ENCODE measurements at regions not wholly inside any gene's neighbourhood (a gene's known extent, or its start where the extent isn't known, plus 50 kb on each side); places are given as distances from the start of the nearest gene placed in this dataset.

DNA sequence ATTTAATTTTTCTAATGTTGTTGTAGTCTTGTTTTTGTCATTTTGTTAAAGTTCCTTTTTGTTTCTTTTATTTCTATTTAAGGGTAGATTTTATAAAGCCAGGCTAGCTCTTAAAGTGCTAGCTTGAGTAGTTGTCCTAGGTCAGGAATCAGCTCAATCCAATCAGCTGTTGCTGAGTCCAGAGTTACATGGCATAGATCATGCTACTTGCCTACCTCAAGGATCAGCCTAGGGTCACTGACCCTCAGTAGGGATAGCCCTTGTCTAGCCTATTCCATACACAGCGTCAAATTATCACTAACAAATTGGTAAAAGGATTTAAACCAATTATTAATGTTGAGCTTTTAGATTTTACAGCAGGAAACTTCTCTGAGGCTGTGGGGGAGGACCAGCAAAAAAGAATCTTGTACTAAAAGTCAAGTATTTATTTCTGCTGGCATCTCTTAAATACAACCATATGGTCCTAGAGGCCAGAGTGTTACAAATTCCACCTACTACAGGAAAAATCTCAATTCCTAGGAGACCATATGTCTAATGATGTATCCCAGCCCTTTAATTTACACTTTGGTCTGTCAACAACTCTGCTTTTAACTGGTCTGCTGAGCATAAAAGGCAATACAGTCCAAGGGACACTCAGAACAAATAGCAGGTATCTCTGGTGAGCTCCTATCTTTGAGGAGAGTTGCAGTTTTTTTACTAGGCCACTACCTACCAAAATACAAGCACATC is 138.3 kb upstream of the PTPRG start:
- DNase-seq (ENCODE audit: low spot score), result peak; percentile 21
- no TSS peak for BruUV-seq (replicated peaks)
- Histone ChIP-seq H3K9ac (ENCODE audit: insufficient read depth, low read depth, low read length) (no peak overlapping the region), H3K4me1 (ENCODE audit: insufficient read depth, low read length) (peaks cover 14% of the 10 kb centered on the region), H3K4me3 (replicated peaks in 1 of 3; ENCODE audit: insufficient read depth in 1 of 3, low read depth in 2 of 3, low read length in 3 of 3) (no peak overlapping the region), H4K20me1 (ENCODE audit: insufficient read depth, low read length) (no peaks in the 10 kb centered on the region), H3K79me2 (ENCODE audit: insufficient read depth, low read length) (no peaks in the 10 kb centered on the region), H3K27me3 (ENCODE audit: control insufficient read depth in 1 of 2, insufficient read depth in 2 of 2, low read length in 2 of 2) (no peaks in the 10 kb centered on the region; a peak in 1 of 5 replicates), H2AFZ (ENCODE audit: low read length) (no peak overlapping the region), H3K4me2 (ENCODE audit: low read depth, low read length) (peak overlapping the region; percentile 38; the same call in 1 of the 2 replicates), H3K27ac (ENCODE audit: extremely low read length, insufficient read depth, low read length) (peak overlapping the region; percentile 22), H3K36me3 (replicated peaks in 1 of 2; ENCODE audit: control insufficient read depth in 1 of 2, insufficient read depth in 2 of 2, low read length in 2 of 2) (no peaks in the 10 kb centered on the region), H3K9me3 (ENCODE audit: low read length) (no peaks in the 10 kb centered on the region)
- WGBS (ENCODE audit: low lambda C conversion rate), result 7% methylated on average over 1 of the region's 1 CpG
- peak; percentile 30 for FAIRE-seq
- intact Hi-C loops (cut with micrococcal nuclease; ENCODE audit: unreplicated experiment) (no loop called here), in situ Hi-C loops (cut with HindIII; ENCODE audit: extremely low pct_ligation_motif_present, low pct_unique_long_range_greater_than_20kb) (no loop called here)
- ChIA-PET CTCF (ENCODE audit: low intra/inter-chr PET ratio, low total read pairs) (no interaction called here), POLR2A (no interaction called here)
- peak; percentile 98 for ATAC-seq
- TF ChIP-seq SKI (IDR thresholded peaks at IDR 0.05; ENCODE audit: partially characterized antibody), result no peak
- TF ChIP-seq PCBP1 (IDR thresholded peaks at IDR 0.05; ENCODE audit: borderline replicate concordance, low read depth, low read length), result no peak
- TF ChIP-seq ZNF615 (CRISPR knock-in tag; IDR thresholded peaks at IDR 0.05; ENCODE audit: borderline replicate concordance), result no peak
- TF ChIP-seq HDAC2 (CRISPR knock-in tag; IDR thresholded peaks at IDR 0.05), result no peak
- TF ChIP-seq, protein P1, sequence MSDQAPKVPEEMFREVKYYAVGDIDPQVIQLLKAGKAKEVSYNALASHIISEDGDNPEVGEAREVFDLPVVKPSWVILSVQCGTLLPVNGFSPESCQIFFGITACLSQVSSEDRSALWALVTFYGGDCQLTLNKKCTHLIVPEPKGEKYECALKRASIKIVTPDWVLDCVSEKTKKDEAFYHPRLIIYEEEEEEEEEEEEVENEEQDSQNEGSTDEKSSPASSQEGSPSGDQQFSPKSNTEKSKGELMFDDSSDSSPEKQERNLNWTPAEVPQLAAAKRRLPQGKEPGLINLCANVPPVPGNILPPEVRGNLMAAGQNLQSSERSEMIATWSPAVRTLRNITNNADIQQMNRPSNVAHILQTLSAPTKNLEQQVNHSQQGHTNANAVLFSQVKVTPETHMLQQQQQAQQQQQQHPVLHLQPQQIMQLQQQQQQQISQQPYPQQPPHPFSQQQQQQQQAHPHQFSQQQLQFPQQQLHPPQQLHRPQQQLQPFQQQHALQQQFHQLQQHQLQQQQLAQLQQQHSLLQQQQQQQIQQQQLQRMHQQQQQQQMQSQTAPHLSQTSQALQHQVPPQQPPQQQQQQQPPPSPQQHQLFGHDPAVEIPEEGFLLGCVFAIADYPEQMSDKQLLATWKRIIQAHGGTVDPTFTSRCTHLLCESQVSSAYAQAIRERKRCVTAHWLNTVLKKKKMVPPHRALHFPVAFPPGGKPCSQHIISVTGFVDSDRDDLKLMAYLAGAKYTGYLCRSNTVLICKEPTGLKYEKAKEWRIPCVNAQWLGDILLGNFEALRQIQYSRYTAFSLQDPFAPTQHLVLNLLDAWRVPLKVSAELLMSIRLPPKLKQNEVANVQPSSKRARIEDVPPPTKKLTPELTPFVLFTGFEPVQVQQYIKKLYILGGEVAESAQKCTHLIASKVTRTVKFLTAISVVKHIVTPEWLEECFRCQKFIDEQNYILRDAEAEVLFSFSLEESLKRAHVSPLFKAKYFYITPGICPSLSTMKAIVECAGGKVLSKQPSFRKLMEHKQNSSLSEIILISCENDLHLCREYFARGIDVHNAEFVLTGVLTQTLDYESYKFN (CRISPR knock-in tag; conservative IDR thresholded peaks at IDR 0.05), result peak; percentile 70
- TF ChIP-seq SOX13 (IDR thresholded peaks at IDR 0.05), result no peak
- TF ChIP-seq SOX13 (CRISPR knock-in tag; conservative IDR thresholded peaks at IDR 0.05 in 1 of 2, IDR thresholded peaks at IDR 0.05 in 1 of 2), result no peak
- no peak for TF ChIP-seq REL (CRISPR knock-in tag; conservative IDR thresholded peaks at IDR 0.05)
- TF ChIP-seq POLR2AphosphoS2 (IDR thresholded peaks at IDR 0.05; ENCODE audit: low read depth, low read length), result no peak
- no peak for TF ChIP-seq FOXJ3 (CRISPR knock-in tag; IDR thresholded peaks at IDR 0.05; ENCODE audit: borderline replicate concordance)
- no peak for TF ChIP-seq SIN3B (IDR thresholded peaks at IDR 0.05; ENCODE audit: low read length)
- TF ChIP-seq ZNF768 (CRISPR knock-in tag; IDR thresholded peaks at IDR 0.05), result no peak
- TF ChIP-seq ZNF674 (CRISPR knock-in tag; IDR thresholded peaks at IDR 0.05; ENCODE audit: low read depth), result no peak
- TF ChIP-seq, protein P2, sequence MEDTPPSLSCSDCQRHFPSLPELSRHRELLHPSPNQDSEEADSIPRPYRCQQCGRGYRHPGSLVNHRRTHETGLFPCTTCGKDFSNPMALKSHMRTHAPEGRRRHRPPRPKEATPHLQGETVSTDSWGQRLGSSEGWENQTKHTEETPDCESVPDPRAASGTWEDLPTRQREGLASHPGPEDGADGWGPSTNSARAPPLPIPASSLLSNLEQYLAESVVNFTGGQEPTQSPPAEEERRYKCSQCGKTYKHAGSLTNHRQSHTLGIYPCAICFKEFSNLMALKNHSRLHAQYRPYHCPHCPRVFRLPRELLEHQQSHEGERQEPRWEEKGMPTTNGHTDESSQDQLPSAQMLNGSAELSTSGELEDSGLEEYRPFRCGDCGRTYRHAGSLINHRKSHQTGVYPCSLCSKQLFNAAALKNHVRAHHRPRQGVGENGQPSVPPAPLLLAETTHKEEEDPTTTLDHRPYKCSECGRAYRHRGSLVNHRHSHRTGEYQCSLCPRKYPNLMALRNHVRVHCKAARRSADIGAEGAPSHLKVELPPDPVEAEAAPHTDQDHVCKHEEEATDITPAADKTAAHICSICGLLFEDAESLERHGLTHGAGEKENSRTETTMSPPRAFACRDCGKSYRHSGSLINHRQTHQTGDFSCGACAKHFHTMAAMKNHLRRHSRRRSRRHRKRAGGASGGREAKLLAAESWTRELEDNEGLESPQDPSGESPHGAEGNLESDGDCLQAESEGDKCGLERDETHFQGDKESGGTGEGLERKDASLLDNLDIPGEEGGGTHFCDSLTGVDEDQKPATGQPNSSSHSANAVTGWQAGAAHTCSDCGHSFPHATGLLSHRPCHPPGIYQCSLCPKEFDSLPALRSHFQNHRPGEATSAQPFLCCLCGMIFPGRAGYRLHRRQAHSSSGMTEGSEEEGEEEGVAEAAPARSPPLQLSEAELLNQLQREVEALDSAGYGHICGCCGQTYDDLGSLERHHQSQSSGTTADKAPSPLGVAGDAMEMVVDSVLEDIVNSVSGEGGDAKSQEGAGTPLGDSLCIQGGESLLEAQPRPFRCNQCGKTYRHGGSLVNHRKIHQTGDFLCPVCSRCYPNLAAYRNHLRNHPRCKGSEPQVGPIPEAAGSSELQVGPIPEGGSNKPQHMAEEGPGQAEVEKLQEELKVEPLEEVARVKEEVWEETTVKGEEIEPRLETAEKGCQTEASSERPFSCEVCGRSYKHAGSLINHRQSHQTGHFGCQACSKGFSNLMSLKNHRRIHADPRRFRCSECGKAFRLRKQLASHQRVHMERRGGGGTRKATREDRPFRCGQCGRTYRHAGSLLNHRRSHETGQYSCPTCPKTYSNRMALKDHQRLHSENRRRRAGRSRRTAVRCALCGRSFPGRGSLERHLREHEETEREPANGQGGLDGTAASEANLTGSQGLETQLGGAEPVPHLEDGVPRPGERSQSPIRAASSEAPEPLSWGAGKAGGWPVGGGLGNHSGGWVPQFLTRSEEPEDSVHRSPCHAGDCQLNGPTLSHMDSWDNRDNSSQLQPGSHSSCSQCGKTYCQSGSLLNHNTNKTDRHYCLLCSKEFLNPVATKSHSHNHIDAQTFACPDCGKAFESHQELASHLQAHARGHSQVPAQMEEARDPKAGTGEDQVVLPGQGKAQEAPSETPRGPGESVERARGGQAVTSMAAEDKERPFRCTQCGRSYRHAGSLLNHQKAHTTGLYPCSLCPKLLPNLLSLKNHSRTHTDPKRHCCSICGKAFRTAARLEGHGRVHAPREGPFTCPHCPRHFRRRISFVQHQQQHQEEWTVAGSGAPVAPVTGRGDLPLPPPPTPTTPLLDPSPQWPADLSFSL (CRISPR knock-in tag; IDR thresholded peaks at IDR 0.05), result no peak
